ENCODE measurements at regions not wholly inside any gene's neighbourhood (a gene's known extent, or its start where the extent isn't known, plus 50 kb on each side); places are given as distances from the start of the nearest gene placed in this dataset.

GRCh38 chr5:160488394-160489325 is 67.0 kb downstream of the PTTG1 start:
- no peak overlapping the region for H3K27ac ChIP-seq
- no peaks in the 10 kb centered on the region for H3K9me3 ChIP-seq (ENCODE audit: severe bottlenecking)
- no peaks in the 10 kb centered on the region for H3K36me3 ChIP-seq
- no peaks in the 10 kb centered on the region for H3K27me3 ChIP-seq (ENCODE audit: insufficient read depth, low read depth, severe bottlenecking)
- no peak overlapping the region for H3K4me3 ChIP-seq (ENCODE audit: low read depth, low read length)
- TF ChIP-seq CTCF (IDR thresholded peaks at IDR 0.05; ENCODE audit: low read depth, low read length), result no peak
- no peak for DNase-seq

GRCh38 chr5:160491438-160491837 is 69.8 kb downstream of the PTTG1 start:
- no peak for DNase-seq
- no peak for TF ChIP-seq CTCF (IDR thresholded peaks at IDR 0.05; ENCODE audit: low read depth, low read length)
- no peaks in the 10 kb centered on the region for H3K9me3 ChIP-seq (ENCODE audit: severe bottlenecking)
- no peaks in the 10 kb centered on the region for H3K36me3 ChIP-seq
- no peak overlapping the region for H3K4me3 ChIP-seq (ENCODE audit: low read depth, low read length)
- no peaks in the 10 kb centered on the region for H3K27me3 ChIP-seq (ENCODE audit: insufficient read depth, low read depth, severe bottlenecking)
- no peak overlapping the region for H3K27ac ChIP-seq

- TF ChIP-seq CTCF (IDR thresholded peaks at IDR 0.05; ENCODE audit: low read depth, low read length), result no peak
- Histone ChIP-seq H3K4me3 (ENCODE audit: low read depth, low read length) (no peak overlapping the region), H3K9me3 (ENCODE audit: severe bottlenecking) (no peaks in the 10 kb centered on the region), H3K27ac (no peak overlapping the region), H3K36me3 (no peaks in the 10 kb centered on the region), H3K27me3 (ENCODE audit: insufficient read depth, low read depth, severe bottlenecking) (no peaks in the 10 kb centered on the region)
- DNase-seq, result no peak
Observed at GRCh38 chr5:160492565-160492964, 70.9 kb downstream of the PTTG1 start.

- no peaks in the 10 kb centered on the region for H3K9me3 ChIP-seq (ENCODE audit: severe bottlenecking)
- H3K27me3 ChIP-seq (ENCODE audit: insufficient read depth, low read depth, severe bottlenecking), result no peaks in the 10 kb centered on the region
- H3K36me3 ChIP-seq, result no peaks in the 10 kb centered on the region
- no peak overlapping the region for H3K4me3 ChIP-seq (ENCODE audit: low read depth, low read length)
- no peak for TF ChIP-seq CTCF (IDR thresholded peaks at IDR 0.05; ENCODE audit: low read depth, low read length)
- no peak for DNase-seq
- H3K27ac ChIP-seq, result no peak overlapping the region
Observed at GRCh38 chr5:160493806-160494338, 72.2 kb downstream of the PTTG1 start.

GRCh38 chr5:160494451-160494850 is 72.8 kb downstream of the PTTG1 start:
- H3K27me3 ChIP-seq (ENCODE audit: insufficient read depth, low read depth, severe bottlenecking), result no peaks in the 10 kb centered on the region
- H3K36me3 ChIP-seq, result no peaks in the 10 kb centered on the region
- DNase-seq, result no peak
- H3K4me3 ChIP-seq (ENCODE audit: low read depth, low read length), result no peak overlapping the region
- no peak for TF ChIP-seq CTCF (IDR thresholded peaks at IDR 0.05; ENCODE audit: low read depth, low read length)
- no peaks in the 10 kb centered on the region for H3K9me3 ChIP-seq (ENCODE audit: severe bottlenecking)
- H3K27ac ChIP-seq, result no peak overlapping the region

Data from WERI-Rb-1 (cell line).